NT2/D1 (cell line): ENCODE measurements at regions not wholly inside any gene's neighbourhood (a gene's known extent, or its start where the extent isn't known, plus 50 kb on each side); places are given as distances from the start of the nearest gene placed in this dataset.

Experiments
- DNase-seq: peaks from one replicate; pipeline ENCODE4 v3.0.0-alpha.2; 2011; ENCODE audit warnings: low read depth, low spot score
- H3K27me3 ChIP-seq: 2 replicates; pipeline ENCODE4 v1.6.0; 2011; ENCODE audit warnings: mild to moderate bottlenecking; ENCODE audit not compliant: insufficient read length, insufficient read depth
- H3K36me3 ChIP-seq: 2 replicates; pipeline ENCODE4 v1.6.1; 2011; ENCODE audit warnings: mild to moderate bottlenecking, low read length, mixed read lengths; ENCODE audit not compliant: insufficient read depth, insufficient read length
- H3K4me1 ChIP-seq: 2 replicates; pipeline ENCODE4 v1.5.1; 2011; ENCODE audit not compliant: insufficient read depth, insufficient read length
- H3K4me3 ChIP-seq: 2 replicates; pipeline ENCODE4 v1.5.1; 2011; ENCODE audit warnings: low read depth; ENCODE audit not compliant: insufficient read length
- H3K9ac ChIP-seq: 2 replicates; pipeline ENCODE4 v1.6.0; 2011; ENCODE audit warnings: low read depth; ENCODE audit not compliant: insufficient read length
- H3K9me3 ChIP-seq: 2 replicates; pipeline ENCODE4 v1.5.1; 2011; ENCODE audit warnings: mild to moderate bottlenecking, low read length; ENCODE audit not compliant: insufficient read depth
- SUZ12 ChIP-seq: IDR thresholded peaks from 2 replicates; pipeline ENCODE4 v1.6.1; 2011; ENCODE audit not compliant: insufficient read length, insufficient read depth; ENCODE audit errors: extremely low read depth
- YY1 ChIP-seq: IDR thresholded peaks from 2 replicates; pipeline ENCODE4 v1.6.1; 2011; ENCODE audit not compliant: insufficient read length, insufficient read depth
- ZNF274 ChIP-seq: IDR thresholded peaks from 2 replicates; pipeline ENCODE4 v1.6.1; 2011; ENCODE audit warnings: mild to moderate bottlenecking, low read depth, low read length

DNA sequence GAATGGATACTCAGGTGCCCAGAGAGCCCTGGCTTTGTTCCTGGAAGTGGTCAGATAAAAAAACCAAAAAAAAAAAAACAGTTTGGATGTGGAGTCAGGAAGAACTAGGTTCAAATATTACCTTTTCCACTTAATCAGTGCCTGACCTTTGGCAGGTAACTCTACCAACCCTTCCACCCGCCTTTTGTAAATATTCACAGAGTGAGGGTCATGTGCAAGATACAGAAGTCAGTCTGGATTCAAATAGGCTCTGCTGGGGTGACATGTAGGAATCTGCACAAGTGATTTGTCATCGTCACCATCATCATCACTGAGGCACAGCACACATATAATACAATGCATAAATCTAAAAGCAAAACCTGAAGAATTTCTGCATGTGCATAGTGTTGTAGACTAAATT is 490.7 kb downstream of the MIAT start:
- Histone ChIP-seq H3K9me3 (no peaks in the 10 kb centered on the region; the same call in 1 of the 2 replicates), H3K4me3 (no peak overlapping the region), H3K27me3 (no peaks in the 10 kb centered on the region), H3K36me3 (no peaks in the 10 kb centered on the region), H3K9ac (no peak overlapping the region), H3K4me1 (no peaks in the 10 kb centered on the region)
- DNase-seq = no peak
- TF ChIP-seq YY1 (no peak), SUZ12 (no peak), ZNF274 (no peak)

DNA sequence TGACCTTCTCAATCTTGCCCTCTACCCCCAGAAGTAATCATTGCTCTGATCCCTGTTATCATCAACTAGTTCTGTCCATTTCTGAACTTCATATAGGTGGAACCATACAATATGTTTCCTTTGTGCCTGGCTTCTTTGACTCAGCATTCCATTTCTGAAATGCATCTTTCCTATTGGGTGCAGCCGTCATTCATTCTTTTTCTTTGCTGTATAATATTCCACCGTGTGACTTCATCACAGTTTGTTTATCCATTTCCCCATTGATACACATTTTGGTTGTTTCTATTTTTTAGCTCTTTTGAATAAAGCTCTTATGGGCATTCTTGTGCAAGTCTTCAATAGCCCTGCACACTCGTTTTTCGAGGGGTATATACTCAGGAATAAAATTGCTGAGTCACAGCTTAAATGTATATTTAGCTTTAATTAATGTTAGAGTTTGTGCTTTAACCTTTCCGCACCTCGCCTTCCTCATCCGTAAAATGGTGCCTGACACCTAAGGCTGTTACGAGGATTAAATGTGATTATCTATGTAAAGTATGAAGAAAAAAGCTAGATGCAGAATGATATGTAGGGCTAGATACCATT is 491.6 kb downstream of the MIAT start:
- Histone ChIP-seq H3K9me3 (no peaks in the 10 kb centered on the region; the same call in 1 of the 2 replicates), H3K27me3 (no peaks in the 10 kb centered on the region), H3K9ac (no peak overlapping the region), H3K4me1 (no peaks in the 10 kb centered on the region), H3K4me3 (no peak overlapping the region), H3K36me3 (no peaks in the 10 kb centered on the region)
- TF ChIP-seq ZNF274 = no peak
- no peak for TF ChIP-seq YY1
- no peak for TF ChIP-seq SUZ12
- DNase-seq = no peak

- H3K9ac ChIP-seq = no peak overlapping the region
- H3K9me3 ChIP-seq = no peaks in the 10 kb centered on the region; the same call in 1 of the 2 replicates
These were observed 492.6 kb downstream of the MIAT start for GRCh38 chr22:27149921-27150543.

DNA sequence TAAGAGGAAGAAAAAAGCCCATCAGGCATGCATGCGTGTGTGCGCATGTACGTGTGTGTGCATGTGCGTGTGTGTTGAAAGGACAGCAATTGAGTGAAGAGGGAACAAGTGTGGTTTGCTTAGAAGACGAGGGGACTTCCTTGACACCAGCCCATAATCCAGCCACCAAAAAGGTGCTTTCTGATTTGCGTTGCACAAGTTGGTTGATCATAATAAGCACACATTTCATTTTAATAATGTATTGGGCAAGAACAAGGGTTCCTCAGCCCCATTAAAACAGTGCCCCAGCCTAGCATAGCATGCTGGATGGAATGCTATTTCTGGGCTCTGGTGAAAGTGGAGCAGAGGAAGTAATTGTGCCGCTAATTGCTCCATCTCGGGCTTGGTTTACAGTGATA is 493.2 kb downstream of the MIAT start:
- no peak overlapping the region for H3K4me3 ChIP-seq
- DNase-seq = no peak
- TF ChIP-seq SUZ12 (no peak), ZNF274 (no peak), YY1 (no peak)
- H3K9ac ChIP-seq = no peak overlapping the region
- no peaks in the 10 kb centered on the region for H3K36me3 ChIP-seq
- H3K4me1 ChIP-seq = no peaks in the 10 kb centered on the region
- no peaks in the 10 kb centered on the region; the same call in 1 of the 2 replicates for H3K9me3 ChIP-seq
- H3K27me3 ChIP-seq = no peaks in the 10 kb centered on the region

More at GRCh38 chr22:27149921-27150543, 492.6 kb downstream of the MIAT start:
- H3K36me3 ChIP-seq = no peaks in the 10 kb centered on the region
- DNase-seq = no peak
- H3K4me3 ChIP-seq = no peak overlapping the region
- no peaks in the 10 kb centered on the region for H3K4me1 ChIP-seq
- no peaks in the 10 kb centered on the region for H3K27me3 ChIP-seq
- TF ChIP-seq ZNF274 (no peak), YY1 (no peak), SUZ12 (no peak)

DNA sequence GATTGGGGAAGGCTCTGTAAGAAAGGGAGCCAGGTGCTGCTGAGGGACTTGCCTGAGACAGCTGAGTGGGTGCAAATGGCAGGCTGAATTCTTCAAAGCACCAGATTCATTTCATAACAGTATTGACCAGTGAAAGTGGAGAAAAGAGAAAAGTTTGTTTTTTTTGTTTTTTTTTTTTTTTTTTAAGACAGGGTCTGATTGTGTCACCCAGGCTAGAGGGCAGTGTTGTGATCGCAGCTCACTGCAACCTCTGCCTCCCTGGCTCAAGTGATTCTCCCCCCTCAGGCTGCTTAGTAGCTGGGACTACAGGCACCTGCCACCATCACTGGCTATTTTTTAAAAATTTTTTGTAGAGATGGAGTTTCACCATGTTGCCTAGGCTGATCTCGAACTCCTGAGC is 494.0 kb downstream of the MIAT start:
- no peak for DNase-seq
- no peak for TF ChIP-seq YY1
- TF ChIP-seq ZNF274 = no peak
- TF ChIP-seq SUZ12 = no peak
- H3K36me3 ChIP-seq = no peaks in the 10 kb centered on the region
- no peaks in the 10 kb centered on the region for H3K27me3 ChIP-seq
- H3K4me3 ChIP-seq = no peak overlapping the region
- H3K9me3 ChIP-seq = no peaks in the 10 kb centered on the region; the same call in 1 of the 2 replicates
- no peak overlapping the region for H3K9ac ChIP-seq
- no peaks in the 10 kb centered on the region for H3K4me1 ChIP-seq

GRCh38 chr22:27152033-27152432 is 494.6 kb downstream of the MIAT start:
- H3K27me3 ChIP-seq = no peaks in the 10 kb centered on the region
- H3K4me3 ChIP-seq = no peak overlapping the region
- no peaks in the 10 kb centered on the region; the same call in 1 of the 2 replicates for H3K9me3 ChIP-seq
- no peaks in the 10 kb centered on the region for H3K4me1 ChIP-seq
- no peak for TF ChIP-seq SUZ12
- no peak for TF ChIP-seq YY1
- TF ChIP-seq ZNF274 = no peak
- no peak overlapping the region for H3K9ac ChIP-seq
- H3K36me3 ChIP-seq = no peaks in the 10 kb centered on the region
- DNase-seq = no peak

GRCh38 chr22:27152883-27153282 is 495.5 kb downstream of the MIAT start:
- Histone ChIP-seq H3K9ac (no peak overlapping the region), H3K4me1 (no peaks in the 10 kb centered on the region), H3K36me3 (no peaks in the 10 kb centered on the region), H3K9me3 (no peaks in the 10 kb centered on the region; the same call in 1 of the 2 replicates), H3K27me3 (no peaks in the 10 kb centered on the region), H3K4me3 (no peak overlapping the region)
- TF ChIP-seq ZNF274 (no peak), SUZ12 (no peak), YY1 (no peak)
- no peak for DNase-seq
